ENCODE measurements at regions not wholly inside any gene's neighbourhood (a gene's known extent, or its start where the extent isn't known, plus 50 kb on each side); places are given as distances from the start of the nearest gene placed in this dataset.
"Not testable (repeated sequence)": the region's sequence is repeated elsewhere in the genome, so short reads cannot be mapped to it uniquely, and the experiment has no call there.

DNA sequence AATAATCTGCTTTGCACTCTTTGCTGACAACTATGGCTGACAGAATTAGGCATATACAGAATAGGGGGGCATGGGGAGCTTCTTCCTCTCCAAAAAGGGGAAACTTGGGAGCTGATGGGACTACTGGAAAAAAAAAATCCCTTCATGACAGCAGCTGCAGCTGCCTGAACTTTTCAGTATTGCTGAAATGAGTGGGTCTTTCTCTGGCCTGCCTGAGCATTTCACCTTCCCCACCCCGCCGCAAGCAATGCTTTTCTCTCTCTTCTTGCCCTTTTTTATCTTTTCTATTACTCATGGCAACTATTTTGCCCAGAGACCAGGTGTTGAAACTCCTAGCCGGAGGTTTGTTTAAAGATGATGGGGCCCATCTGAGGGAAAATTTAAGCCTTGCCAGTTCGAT is 244.9 kb downstream of the SEMA3D start:
- no peak for DNase-seq

- DNase-seq = no peak
Observed at GRCh38 chr7:84941291-84941690, 245.6 kb downstream of the SEMA3D start.

DNA sequence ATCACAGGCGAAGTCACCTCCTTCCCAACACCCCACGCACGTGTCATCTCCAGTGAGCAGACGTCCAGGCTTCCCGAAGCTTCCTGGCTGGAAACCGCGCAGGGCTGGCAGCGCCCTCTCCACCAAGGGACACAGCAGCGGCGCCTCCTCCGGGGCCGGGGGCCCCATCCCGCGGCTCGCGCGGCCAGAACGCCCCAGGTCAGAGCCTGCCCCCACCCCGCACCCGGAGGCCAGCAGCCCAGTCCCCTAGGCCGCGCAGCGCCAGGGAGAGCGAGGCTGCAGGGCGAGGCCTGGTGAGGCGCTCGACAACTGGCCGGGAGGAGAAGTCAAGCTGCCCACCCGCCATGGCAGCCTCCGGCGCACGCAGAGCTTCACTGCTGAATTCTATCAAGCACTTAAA is 247.0 kb downstream of the SEMA3D start:
- no peak for DNase-seq

- DNase-seq = no peak
Observed at GRCh38 chr7:84939442-84939841, 247.4 kb downstream of the SEMA3D start.

- DNase-seq = no peak
Observed at GRCh38 chr7:84924353-84924752, 262.5 kb downstream of the SEMA3D start.

DNA sequence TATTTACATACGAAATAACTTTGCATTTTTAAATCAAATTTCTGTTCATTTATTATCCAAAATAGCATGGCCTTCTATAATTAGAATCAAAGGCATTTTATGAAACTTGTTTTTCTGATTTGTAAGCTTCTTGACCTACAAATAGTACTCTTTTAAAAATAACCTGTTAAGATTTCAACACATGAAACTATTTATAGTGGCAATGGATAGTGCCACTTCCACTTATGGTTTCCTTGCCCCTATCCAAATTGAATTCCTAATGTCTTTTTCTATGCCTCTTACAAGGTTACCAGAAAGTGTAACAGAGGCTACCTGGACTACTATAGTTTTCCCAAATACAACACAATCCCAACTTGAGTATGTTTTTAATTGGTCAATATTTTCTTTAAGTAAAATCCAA is 263.5 kb downstream of the SEMA3D start:
- DNase-seq = no peak

DNA sequence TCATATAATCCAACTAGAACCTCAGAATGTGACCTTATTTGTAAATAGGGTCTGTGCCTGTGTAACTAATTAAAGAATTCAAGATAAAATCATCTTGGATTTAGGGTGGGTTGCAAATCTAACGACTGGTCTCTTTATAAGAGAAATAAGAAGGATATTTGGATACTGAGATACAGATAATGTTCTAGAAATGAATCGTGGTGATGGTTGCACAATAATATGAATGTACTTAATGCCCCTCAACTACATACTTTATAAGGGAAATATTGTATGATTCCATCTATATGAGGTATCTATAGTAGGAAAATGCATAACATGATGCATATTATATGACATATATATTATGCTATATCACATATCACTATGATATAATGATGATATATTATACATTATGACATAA is 265.7 kb downstream of the SEMA3D start:
- no peak for DNase-seq

DNA sequence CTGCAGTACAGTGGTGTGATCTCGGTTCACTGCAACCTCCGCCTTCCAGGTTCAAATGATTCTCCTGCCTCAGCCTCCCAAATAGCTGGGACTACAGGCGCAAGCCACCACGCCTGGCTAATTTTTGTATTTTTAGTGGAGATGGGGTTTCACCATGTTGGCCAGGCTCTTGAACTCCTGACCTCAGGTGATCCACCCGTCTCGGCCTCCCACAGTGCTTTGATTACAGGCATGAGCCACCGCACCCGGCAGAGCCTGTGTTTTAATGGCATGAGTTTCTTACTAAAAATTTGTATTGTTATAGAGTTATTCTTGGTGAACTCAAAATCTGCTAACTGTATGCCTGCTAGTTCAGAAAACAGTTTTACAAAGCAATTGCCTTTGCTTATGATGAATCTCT is 269.9 kb downstream of the SEMA3D start:
- DNase-seq = not testable (repeated sequence)

DNA sequence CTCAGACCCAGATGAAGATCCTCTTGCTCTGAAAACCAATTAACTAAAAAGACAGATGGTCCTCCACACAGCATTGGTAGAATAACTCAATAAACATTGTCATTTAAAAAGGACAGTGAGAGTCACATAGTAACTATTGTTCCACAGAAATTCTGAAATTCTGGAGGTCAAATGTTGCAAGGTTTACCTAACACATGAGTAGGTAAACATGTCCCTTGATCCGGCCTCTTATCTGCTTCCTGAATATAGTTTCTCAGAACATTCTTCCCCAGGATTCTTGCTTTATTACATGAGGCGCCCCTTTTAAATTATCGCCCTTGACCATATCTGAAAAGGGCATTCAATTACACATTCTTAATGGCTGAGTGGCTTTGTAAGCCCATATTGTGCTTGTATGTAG is 270.7 kb downstream of the SEMA3D start:
- no peak for DNase-seq

- DNase-seq = no peak
Observed at GRCh38 chr7:84914598-84914997, 272.3 kb downstream of the SEMA3D start.

- no peak for DNase-seq
Observed at GRCh38 chr7:84913731-84914130, 273.1 kb downstream of the SEMA3D start.

- no peak for DNase-seq
Observed at GRCh38 chr7:84912993-84913635, 273.7 kb downstream of the SEMA3D start.

GRCh38 chr7:84912537-84912936 is 274.3 kb downstream of the SEMA3D start:
- no peak for DNase-seq

DNA sequence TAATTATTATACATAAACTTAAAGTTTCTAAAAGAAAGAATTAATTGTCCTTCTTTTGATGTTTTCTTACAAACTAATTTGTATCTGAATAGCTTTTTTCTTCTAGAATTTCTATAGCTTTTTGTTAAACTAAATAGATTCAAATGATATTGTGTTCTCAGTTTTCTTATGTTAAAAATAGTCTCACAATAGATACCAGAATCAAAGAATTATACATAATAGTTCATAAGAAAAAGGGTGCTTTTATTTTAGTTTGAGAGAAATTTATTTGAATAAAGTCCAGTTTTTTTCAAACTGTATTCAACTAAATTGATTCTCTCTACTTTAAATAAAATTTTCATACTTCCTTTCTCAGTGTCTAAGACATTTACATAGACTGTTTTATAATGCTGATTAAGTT is 274.8 kb downstream of the SEMA3D start:
- no peak for DNase-seq

DNA sequence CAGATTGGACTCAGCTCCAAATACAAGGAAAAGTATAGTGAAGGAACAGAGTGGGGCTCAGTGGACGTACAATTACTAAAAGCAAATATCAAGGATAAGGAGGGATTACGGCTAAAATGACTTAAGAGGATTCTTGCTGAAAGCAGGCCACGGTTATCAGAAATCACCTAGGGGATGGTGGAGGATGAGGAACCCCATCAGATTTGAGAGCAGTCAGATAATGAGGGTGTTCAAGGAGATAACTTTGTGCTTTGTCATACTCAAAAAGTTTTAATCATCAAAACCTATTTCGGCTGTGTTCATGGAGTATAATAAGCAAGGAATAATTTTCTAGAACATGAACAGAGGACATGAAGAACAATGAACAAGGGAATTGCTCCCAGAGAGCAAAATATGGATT is 275.8 kb downstream of the SEMA3D start:
- DNase-seq = no peak

- not testable (repeated sequence) for DNase-seq
Observed at GRCh38 chr7:84910322-84910721, 276.5 kb downstream of the SEMA3D start.

GRCh38 chr7:84908196-84908793 is 278.6 kb downstream of the SEMA3D start:
- no peak for DNase-seq

DNA sequence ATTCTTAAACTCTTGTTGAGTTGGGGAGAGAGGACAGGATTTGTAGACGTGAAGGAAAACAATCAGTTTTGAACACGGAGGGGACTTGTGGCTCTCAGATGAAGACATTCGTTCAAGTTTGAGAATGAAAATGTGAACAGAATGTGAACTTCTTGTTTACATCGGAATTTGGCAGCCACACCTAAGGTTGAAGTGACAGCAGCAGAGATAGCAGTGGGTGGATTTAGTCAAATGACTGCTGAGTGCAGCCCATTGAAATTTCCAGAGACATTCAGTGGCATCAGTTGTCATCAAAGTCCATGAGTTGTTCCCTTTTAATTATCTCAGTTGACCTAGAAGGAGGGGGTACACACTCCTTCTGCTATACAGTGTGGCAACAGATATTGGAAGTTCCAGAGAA is 280.0 kb downstream of the SEMA3D start:
- no peak for DNase-seq

DNA sequence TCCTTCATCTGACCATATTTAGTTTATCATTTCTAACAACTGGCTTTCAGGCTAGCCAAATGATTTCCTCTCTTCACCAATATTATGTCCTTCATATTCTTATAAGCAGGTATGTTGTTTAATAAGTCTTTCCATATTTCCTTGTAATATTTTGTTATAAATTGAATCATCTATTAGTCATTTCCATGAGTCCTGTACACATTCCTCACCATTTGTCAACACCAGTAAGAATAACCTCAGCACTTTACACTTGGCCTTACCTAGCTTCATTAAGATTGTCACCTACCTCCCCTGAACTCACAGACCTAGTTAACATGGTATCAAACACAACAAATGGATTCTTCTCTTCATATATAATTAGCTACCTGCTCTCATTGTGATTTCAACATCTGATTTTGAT is 282.3 kb downstream of the SEMA3D start:
- DNase-seq = no peak

GRCh38 chr7:84901366-84901765 is 285.5 kb downstream of the SEMA3D start:
- no peak for DNase-seq

DNA sequence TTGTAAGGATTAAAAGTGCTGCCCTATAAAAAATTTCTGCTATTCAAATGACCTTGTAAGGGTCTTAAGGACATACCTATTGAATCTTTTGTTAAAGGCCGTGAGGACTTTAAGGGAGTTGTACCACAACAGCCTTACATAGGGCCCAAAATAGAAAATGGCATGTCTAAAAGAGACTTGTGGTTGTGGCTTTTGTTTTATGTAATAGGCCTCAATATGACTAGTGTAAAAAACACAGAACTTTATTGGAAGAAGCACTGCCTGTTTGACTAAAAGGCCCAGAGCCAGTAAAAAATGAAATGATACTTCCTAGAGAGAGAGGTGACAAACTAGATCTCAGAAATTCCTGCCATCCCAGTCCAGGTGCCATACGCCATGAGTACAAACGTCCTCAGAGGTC is 286.6 kb downstream of the SEMA3D start:
- DNase-seq = no peak

- no peak for DNase-seq
Observed at GRCh38 chr7:84895563-84895962, 291.3 kb downstream of the SEMA3D start.

- not testable (repeated sequence) for DNase-seq
Observed at GRCh38 chr7:84883570-84883969, 303.3 kb downstream of the SEMA3D start.

DNA sequence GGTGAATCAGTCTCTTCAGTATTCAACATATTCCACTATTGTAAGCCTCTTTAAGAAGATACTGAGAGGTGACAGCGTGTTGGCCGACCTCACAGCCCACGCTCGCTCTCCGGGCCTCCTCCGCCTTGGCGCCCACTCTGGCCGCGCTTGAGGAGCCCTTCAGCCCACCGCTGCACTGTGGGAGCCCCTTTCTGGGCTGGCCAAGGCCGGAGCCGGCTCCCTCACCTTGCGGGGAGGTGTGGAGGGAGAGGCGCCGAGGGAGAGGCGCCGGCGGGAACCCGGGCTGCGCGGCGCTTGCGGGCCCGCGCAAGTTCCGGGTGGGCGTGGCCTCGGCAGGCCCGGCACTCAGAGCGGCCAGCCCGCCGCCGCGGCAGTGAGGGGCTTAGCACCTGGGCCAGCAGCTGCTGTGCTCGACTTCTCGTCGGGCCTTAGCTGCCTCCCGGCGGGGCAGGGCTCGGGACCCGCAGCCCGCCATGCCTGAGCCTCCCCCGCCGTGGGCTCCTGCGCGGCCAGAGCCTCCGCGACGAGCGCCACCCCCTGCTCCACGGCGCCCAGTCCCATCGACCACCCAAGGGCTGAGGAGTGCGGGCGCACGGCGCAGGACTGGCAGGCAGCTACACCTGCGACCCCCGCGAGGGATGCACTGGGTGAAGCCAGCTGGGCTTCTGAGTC is 306.4 kb downstream of the SEMA3D start:
- not testable (repeated sequence) for DNase-seq
